Sigmoid colon (tissue), 6 donors: ENCODE measurements at regions not wholly inside any gene's neighbourhood (a gene's known extent, or its start where the extent isn't known, plus 50 kb on each side); places are given as distances from the start of the nearest gene placed in this dataset.
A peak's percentile ranks its signal among the peaks of the same experiment; 100 is the strongest.

Source experiments
- DNase-seq: peaks from one replicate; pipeline ENCODE4 v3.0.0-alpha.2; 2019
- H3K27ac ChIP-seq, 4 donors: fragments of 200-600 bp; sonication (generic); one replicate each; pipeline ENCODE4 v1.5.1; 2016 to 2019; ENCODE audit warnings: mild to moderate bottlenecking in 1 of 4
- H3K27me3 ChIP-seq, 3 donors: fragments of 200-600 bp; sonication (generic); one replicate each; pipeline ENCODE4 v1.5.1; 2019; ENCODE audit warnings: mild to moderate bottlenecking in 1 of 3
- H3K36me3 ChIP-seq, 4 donors: fragments of 200-600 bp; sonication (generic); one replicate each; pipeline ENCODE4 v1.5.1; 2016 to 2019
- H3K4me1 ChIP-seq, 4 donors: fragments of 200-600 bp; sonication (generic); one replicate each; pipeline ENCODE4 v1.5.1; 2017 to 2019
- H3K4me3 ChIP-seq, 4 donors: fragments of 200-600 bp; sonication (generic); one replicate each; pipeline ENCODE4 v1.5.1; 2017 to 2019; ENCODE audit warnings: mild to moderate bottlenecking in 2 of 4, moderate library complexity in 1 of 4
- H3K9me3 ChIP-seq, 4 donors: fragments of 200-600 bp in 3 of 4; sonication (generic) in 3 of 4; one replicate each; pipeline versions ENCODE4 v1.5.1 to v1.6.1; 2013 to 2019
- CTCF ChIP-seq, 4 experiments: fragments of 450-650 bp in 3 of 4; fragments of 200-600 bp in 1 of 4; IDR thresholded peaks; one replicate each; pipeline ENCODE4 v1.5.1; 2016 to 2019; ENCODE audit warnings: antibody characterized with exemption in 4 of 4, mild to moderate bottlenecking in 3 of 4, moderate library complexity in 2 of 4
- EP300 ChIP-seq, 4 donors: sonication (generic); formaldehyde crosslinking; IDR thresholded peaks; one replicate each; pipeline ENCODE4 v1.6.1; 2017; ENCODE audit warnings: antibody characterized with exemption in 4 of 4
- POLR2A ChIP-seq, 2 donors: fragments of 450-650 bp; IDR thresholded peaks; one replicate each; pipeline ENCODE4 v1.6.1; 2016; ENCODE audit warnings: antibody characterized with exemption in 2 of 2, mild to moderate bottlenecking in 2 of 2, moderate library complexity in 2 of 2
- POLR2AphosphoS5 ChIP-seq, 4 donors: sonication (generic); formaldehyde crosslinking; IDR thresholded peaks; one replicate each; pipeline ENCODE4 v1.6.1; 2017; ENCODE audit warnings: antibody characterized with exemption in 4 of 4
- WGBS, 2 donors: extraction: QIAGEN DNeasy Blood & Tissue Kit; methylation state at CpG; one replicate each; pipeline ENCODE4 v1.1.7; 2013; 5-methylcytosine and 5-hydroxymethylcytosine counted together
- intact Hi-C: fragments of 100-400 bp; cut with DNase I; formaldehyde crosslinking; loops from one replicate; pipeline ENCODE4 v1.15.1; 2023
- donor health status: healthy with polysubstance abuse.
- donor health status: healthy.

DNA sequence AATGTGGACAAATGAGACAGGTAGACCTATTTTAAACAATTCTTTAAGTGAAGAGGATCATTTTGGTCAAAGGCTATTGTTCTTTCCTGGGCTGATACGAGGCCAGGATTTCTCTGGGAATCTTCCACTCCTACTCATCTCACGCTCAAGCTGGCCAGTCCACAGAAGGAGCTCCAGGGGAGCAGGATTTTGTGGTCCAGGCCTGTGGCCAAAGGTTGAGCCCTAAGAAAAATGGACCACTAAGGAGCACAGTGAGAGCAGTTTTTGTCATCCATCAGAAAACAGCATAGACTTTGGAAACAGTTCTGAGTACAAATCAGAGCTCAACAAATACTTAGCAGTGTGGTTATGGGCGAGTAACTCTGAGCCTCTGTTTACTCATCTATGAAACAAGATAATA lies 260.2 kb upstream of the RUNX1 start:
- H3K27ac ChIP-seq, result no peak overlapping the region
- no peaks in the 10 kb centered on the region for H3K4me1 ChIP-seq
- intact Hi-C loops, result no loop called here
- WGBS, 2 donors, result 84 to 87% methylated on average over 3 of the region's 3 CpGs
- TF ChIP-seq CTCF (IDR thresholded peaks at IDR 0.05) (no peak), POLR2AphosphoS5 (IDR thresholded peaks at IDR 0.05) (no peak), EP300 (IDR thresholded peaks at IDR 0.05) (no peak), POLR2A (IDR thresholded peaks at IDR 0.05) (no peak)
- no peaks in the 10 kb centered on the region for H3K36me3 ChIP-seq
- H3K9me3 ChIP-seq, result no peaks in the 10 kb centered on the region
- no peak for DNase-seq
- H3K27me3 ChIP-seq, result no peaks in the 10 kb centered on the region
- no peak overlapping the region for H3K4me3 ChIP-seq

- DNase-seq, result no peak
- intact Hi-C loops, result no loop called here
- no peaks in the 10 kb centered on the region for H3K4me1 ChIP-seq
- peak overlapping the region in 1 of 4 donors; percentile 22 for H3K27ac ChIP-seq
- peak in 3 of 4 donors; percentile 6 to 25 (median 24) for TF ChIP-seq POLR2AphosphoS5 (IDR thresholded peaks at IDR 0.05)
- no peak for TF ChIP-seq EP300 (IDR thresholded peaks at IDR 0.05)
- no peak for TF ChIP-seq CTCF (IDR thresholded peaks at IDR 0.05)
- TF ChIP-seq POLR2A (IDR thresholded peaks at IDR 0.05), result no peak
- WGBS, 2 donors, result 48 to 66% methylated on average over 1 of the region's 1 CpG
- H3K4me3 ChIP-seq, result no peak overlapping the region
- H3K36me3 ChIP-seq, result no peaks in the 10 kb centered on the region
- no peaks in the 10 kb centered on the region for H3K9me3 ChIP-seq
- no peaks in the 10 kb centered on the region for H3K27me3 ChIP-seq
Measured at GRCh38 chr21:35303085-35303484, 254.0 kb upstream of the RUNX1 start.

DNA sequence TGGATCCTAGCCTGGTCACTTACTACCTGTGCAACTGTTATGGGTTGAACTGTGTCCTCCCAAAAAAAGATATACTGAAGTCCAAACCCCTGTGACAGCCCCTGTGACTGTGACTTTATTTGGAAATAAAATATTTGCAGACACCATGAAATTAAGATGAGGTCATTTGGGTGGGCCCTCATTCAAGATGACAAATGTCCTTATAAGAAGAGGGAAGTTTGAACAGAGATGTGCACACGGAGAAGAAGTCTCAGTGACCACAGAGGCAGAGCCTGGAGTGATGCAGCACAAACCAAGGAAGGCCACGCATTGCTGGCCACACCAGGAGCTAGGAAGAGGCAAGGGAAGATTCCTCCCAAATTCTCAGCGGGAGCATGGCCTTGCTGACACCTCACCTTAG lies 249.7 kb upstream of the RUNX1 start:
- Histone ChIP-seq H3K27ac (no peak overlapping the region), H3K27me3 (no peaks in the 10 kb centered on the region), H3K36me3 (no peaks in the 10 kb centered on the region), H3K9me3 (no peaks in the 10 kb centered on the region), H3K4me1 (peaks cover 0 to 16% (median 12%) of the 10 kb centered on the region in 4 donors), H3K4me3 (no peak overlapping the region)
- TF ChIP-seq EP300 (IDR thresholded peaks at IDR 0.05) (no peak), POLR2AphosphoS5 (IDR thresholded peaks at IDR 0.05) (no peak), POLR2A (IDR thresholded peaks at IDR 0.05) (no peak), CTCF (IDR thresholded peaks at IDR 0.05) (no peak)
- 79 to 83% methylated on average over 3 of the region's 3 CpGs for WGBS, 2 donors
- intact Hi-C loops, result no loop called here
- DNase-seq, result no peak

DNA sequence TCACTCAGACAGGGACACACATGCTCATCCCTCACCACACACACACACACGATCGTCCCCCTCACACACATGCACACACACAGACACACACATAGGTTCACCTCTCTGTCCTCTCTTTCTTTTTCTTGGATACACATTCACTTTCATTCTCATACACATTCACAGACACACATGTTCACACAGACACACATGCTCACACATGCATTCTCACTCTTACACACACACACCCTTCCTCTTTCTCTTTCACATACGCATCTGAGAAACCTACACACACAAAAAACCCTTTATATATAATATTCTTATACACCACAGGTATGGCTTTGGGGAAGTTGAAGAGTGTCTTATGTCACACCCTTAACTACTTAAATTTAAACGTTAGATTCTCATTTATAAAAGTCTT lies 248.6 kb upstream of the RUNX1 start:
- no peak for DNase-seq
- no peaks in the 10 kb centered on the region for H3K27me3 ChIP-seq
- H3K4me3 ChIP-seq, result no peak overlapping the region
- WGBS, 2 donors, result 80 to 85% methylated on average over 4 of the region's 4 CpGs
- H3K36me3 ChIP-seq, result no peaks in the 10 kb centered on the region
- no peak for TF ChIP-seq POLR2A (IDR thresholded peaks at IDR 0.05)
- peaks cover 0 to 22% (median 13%) of the 10 kb centered on the region in 4 donors for H3K4me1 ChIP-seq
- intact Hi-C loops, result no loop called here
- H3K27ac ChIP-seq, result no peak overlapping the region
- H3K9me3 ChIP-seq, result no peaks in the 10 kb centered on the region

DNA sequence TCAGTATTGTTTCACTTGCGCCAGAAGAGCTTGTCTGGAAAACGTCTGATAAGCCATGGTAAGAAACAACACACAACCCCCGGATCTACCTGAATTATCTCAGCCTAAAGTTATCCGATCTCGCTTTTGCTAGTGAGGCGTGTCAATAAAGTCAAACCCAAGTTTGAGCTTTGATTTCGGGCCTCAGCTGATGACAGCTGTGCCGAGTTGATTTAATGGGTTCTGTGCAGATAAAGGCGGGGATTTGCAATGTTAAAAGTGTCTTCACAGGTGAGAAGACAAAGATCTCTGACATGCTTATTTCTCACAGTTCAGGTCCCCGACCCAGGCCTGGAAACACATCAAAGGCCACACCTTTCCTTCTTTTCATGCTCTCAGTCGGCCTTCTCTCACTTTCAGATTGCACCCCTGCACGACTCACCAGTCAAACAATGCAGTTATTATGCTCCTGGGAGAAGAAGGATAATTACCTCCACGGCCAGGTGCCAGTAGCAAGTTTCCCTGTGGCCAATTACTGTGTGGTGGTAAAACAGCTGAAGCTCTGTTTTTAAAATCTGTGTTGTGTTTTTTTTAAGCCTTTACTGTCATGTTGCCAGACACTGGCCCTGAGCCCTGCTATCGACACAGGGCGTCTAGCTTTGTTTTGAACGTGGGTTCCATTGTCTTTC lies 245.3 kb upstream of the RUNX1 start:
- 18 to 59% methylated on average over 16 of the region's 16 CpGs for WGBS, 2 donors
- Histone ChIP-seq H3K4me3 (no peak overlapping the region), H3K27ac (peak overlapping the region in 2 of 4 donors; percentile 32 to 50), H3K36me3 (no peaks in the 10 kb centered on the region), H3K9me3 (no peaks in the 10 kb centered on the region), H3K27me3 (no peaks in the 10 kb centered on the region), H3K4me1 (peaks cover 0 to 22% (median 16%) of the 10 kb centered on the region in 4 donors)
- no peak for DNase-seq
- intact Hi-C loops, result no loop called here
- TF ChIP-seq POLR2AphosphoS5 (IDR thresholded peaks at IDR 0.05) (peak in 1 of 4 donors; percentile 26), POLR2A (IDR thresholded peaks at IDR 0.05) (no peak), EP300 (IDR thresholded peaks at IDR 0.05) (no peak), CTCF (IDR thresholded peaks at IDR 0.05) (no peak)
